SKM-1 (cell line): ENCODE measurements at regions not wholly inside any gene's neighbourhood (a gene's known extent, or its start where the extent isn't known, plus 50 kb on each side); places are given as distances from the start of the nearest gene placed in this dataset.

Experiments used
- DNase-seq: peaks from one replicate; lab custom pipeline; 2025; ENCODE audit not compliant: unreplicated experiment; lab: John Stamatoyannopoulos, UW

- no peak for DNase-seq
These were observed 402.4 kb upstream of the ID2 start for GRCh38 chr2:8279506-8279905.

GRCh38 chr2:8281234-8281633, 400.6 kb upstream of the ID2 start:
- no peak for DNase-seq

- DNase-seq, result no peak
These were observed 399.7 kb upstream of the ID2 start for GRCh38 chr2:8281950-8282857.

GRCh38 chr2:8282858-8283252, 399.0 kb upstream of the ID2 start:
- no peak for DNase-seq

- DNase-seq, result no peak
These were observed 396.8 kb upstream of the ID2 start for GRCh38 chr2:8285081-8285480.

- no peak for DNase-seq
These were observed 396.0 kb upstream of the ID2 start for GRCh38 chr2:8285898-8286297.

GRCh38 chr2:8288206-8288605, 393.6 kb upstream of the ID2 start:
- DNase-seq, result no peak

- no peak for DNase-seq
These were observed 392.7 kb upstream of the ID2 start for GRCh38 chr2:8289111-8289510.

GRCh38 chr2:8290771-8291352, 391.0 kb upstream of the ID2 start:
- DNase-seq, result no peak

GRCh38 chr2:8296306-8296705, 385.6 kb upstream of the ID2 start:
- DNase-seq, result no peak

- DNase-seq, result no peak
These were observed 384.3 kb upstream of the ID2 start for GRCh38 chr2:8297376-8298231.

GRCh38 chr2:8298783-8299182, 383.1 kb upstream of the ID2 start:
- DNase-seq, result peak; percentile 98

GRCh38 chr2:8300216-8300615, 381.6 kb upstream of the ID2 start:
- DNase-seq, result no peak

GRCh38 chr2:8300905-8301304, 381.0 kb upstream of the ID2 start:
- no peak for DNase-seq

- peak; percentile 87 for DNase-seq
These were observed 378.5 kb upstream of the ID2 start for GRCh38 chr2:8303322-8303832.

GRCh38 chr2:8304821-8305766, 376.8 kb upstream of the ID2 start:
- DNase-seq, result no peak

- no peak for DNase-seq
These were observed 375.1 kb upstream of the ID2 start for GRCh38 chr2:8306530-8307351.

GRCh38 chr2:8307606-8308180, 374.2 kb upstream of the ID2 start:
- DNase-seq, result no peak

- DNase-seq, result no peak
These were observed 372.7 kb upstream of the ID2 start for GRCh38 chr2:8309131-8309530.
